ENCODE measurements at regions not wholly inside any gene's neighbourhood (a gene's known extent, or its start where the extent isn't known, plus 50 kb on each side); places are given as distances from the start of the nearest gene placed in this dataset.

GRCh38 chr12:17335487-17335886 is 729.5 kb upstream of the LMO3 start:
- Histone ChIP-seq H3K79me1 (ENCODE audit: insufficient read depth, low read depth, low read length, poor library complexity, severe bottlenecking) (no peaks in the 10 kb centered on the region), H3K14ac (ENCODE audit: insufficient read depth, low read length) (no peak overlapping the region)

More at GRCh38 chr12:17335487-17335886, 729.5 kb upstream of the LMO3 start:
- Histone ChIP-seq H4K8ac (replicated peaks; ENCODE audit: insufficient read length, low read depth, low read length) (no peak overlapping the region), H3K4me2 (ENCODE audit: insufficient read depth, insufficient read length, low read length) (no peak overlapping the region), H2AFZ (ENCODE audit: low read length) (no peak overlapping the region), H3K23ac (ENCODE audit: insufficient read length, low read depth, low read length) (no peak overlapping the region), H4K91ac (ENCODE audit: insufficient read length, low read depth, low read length) (no peak overlapping the region), H3K79me2 (ENCODE audit: insufficient read depth, low read length) (no peaks in the 10 kb centered on the region), H4K20me1 (ENCODE audit: control insufficient read depth, insufficient read depth, insufficient read length) (no peaks in the 10 kb centered on the region), H3K56ac (ENCODE audit: insufficient read length, low read depth, low read length) (no peak overlapping the region), H3K27me3 (ENCODE audit: insufficient read depth, low read length) (no peaks in the 10 kb centered on the region), H3K4me1 (ENCODE audit: insufficient read depth, low read length) (no peaks in the 10 kb centered on the region), H3K23me2 (ENCODE audit: insufficient read length, low read depth, low read length, poor library complexity, severe bottlenecking) (no peaks in the 10 kb centered on the region), H3K4ac (ENCODE audit: low read depth, low read length) (no peak overlapping the region), H2BK5ac (ENCODE audit: insufficient read length, low read length) (no peak overlapping the region), H2BK120ac (ENCODE audit: low read depth, low read length, poor library complexity, severe bottlenecking) (no peak overlapping the region), H2BK15ac (ENCODE audit: low read depth, low read length) (no peak overlapping the region), H3K18ac (ENCODE audit: insufficient read length, low read depth, low read length) (no peak overlapping the region), H2BK12ac (ENCODE audit: insufficient read length, low read depth, low read length) (no peak overlapping the region), H3K9me3 (ENCODE audit: control insufficient read depth, low read depth, low read length) (no peaks in the 10 kb centered on the region), H3K27ac (ENCODE audit: insufficient read length, low read depth, low read length) (no peak overlapping the region), H3K9ac (ENCODE audit: extremely low read depth, insufficient read length, low read length) (no peak overlapping the region), H2AK5ac (ENCODE audit: insufficient read length, low read length) (no peak overlapping the region), H3T11ph (ENCODE audit: low read length) (no peak overlapping the region), H4K5ac (ENCODE audit: insufficient read length, low read depth, low read length) (no peak overlapping the region), H2BK20ac (ENCODE audit: low read depth, low read length, poor library complexity, severe bottlenecking) (no peak overlapping the region)
- no peak for DNase-seq
- peaks cover under 1% of the 10 kb centered on the region; the same call in 1 of the 2 replicates for H3K27me3 Mint-ChIP-seq (ENCODE audit: low read depth)
- H3K9me3 Mint-ChIP-seq = no peaks in the 10 kb centered on the region
- WGBS (ENCODE audit: extremely low coverage, insufficient read length, low lambda C conversion rate) = no CpG with 5 or more reads among the region's 3 CpGs
- H3K36me3 Mint-ChIP-seq (ENCODE audit: insufficient read depth in 1 of 3, low read depth in 3 of 3) = no peaks in the 10 kb centered on the region
- TF ChIP-seq, protein P1, sequence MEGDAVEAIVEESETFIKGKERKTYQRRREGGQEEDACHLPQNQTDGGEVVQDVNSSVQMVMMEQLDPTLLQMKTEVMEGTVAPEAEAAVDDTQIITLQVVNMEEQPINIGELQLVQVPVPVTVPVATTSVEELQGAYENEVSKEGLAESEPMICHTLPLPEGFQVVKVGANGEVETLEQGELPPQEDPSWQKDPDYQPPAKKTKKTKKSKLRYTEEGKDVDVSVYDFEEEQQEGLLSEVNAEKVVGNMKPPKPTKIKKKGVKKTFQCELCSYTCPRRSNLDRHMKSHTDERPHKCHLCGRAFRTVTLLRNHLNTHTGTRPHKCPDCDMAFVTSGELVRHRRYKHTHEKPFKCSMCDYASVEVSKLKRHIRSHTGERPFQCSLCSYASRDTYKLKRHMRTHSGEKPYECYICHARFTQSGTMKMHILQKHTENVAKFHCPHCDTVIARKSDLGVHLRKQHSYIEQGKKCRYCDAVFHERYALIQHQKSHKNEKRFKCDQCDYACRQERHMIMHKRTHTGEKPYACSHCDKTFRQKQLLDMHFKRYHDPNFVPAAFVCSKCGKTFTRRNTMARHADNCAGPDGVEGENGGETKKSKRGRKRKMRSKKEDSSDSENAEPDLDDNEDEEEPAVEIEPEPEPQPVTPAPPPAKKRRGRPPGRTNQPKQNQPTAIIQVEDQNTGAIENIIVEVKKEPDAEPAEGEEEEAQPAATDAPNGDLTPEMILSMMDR (conservative IDR thresholded peaks at IDR 0.05) = no peak
- peaks cover 0 to 6% of the 10 kb centered on the region in 2 experiments; a peak in 2 of 4 replicates for H3K4me1 Mint-ChIP-seq
- no peak overlapping the region for H3K4me3 Mint-ChIP-seq
- H3K27ac Mint-ChIP-seq = no peak overlapping the region
